OCI-LY3 (cell line): ENCODE measurements at regions not wholly inside any gene's neighbourhood (a gene's known extent, or its start where the extent isn't known, plus 50 kb on each side); places are given as distances from the start of the nearest gene placed in this dataset.

Source experiments
- CTCF ChIP-seq: fragments of 200-600, 300-600 bp; sonication (generic); IDR thresholded peaks from 2 replicates; pipeline ENCODE4 v1.5.1; 2014; ENCODE audit warnings: antibody characterized with exemption, low read length, low read depth
- EZH2phosphoT487 ChIP-seq: fragments of 200-600 bp; shearing (Covaris generic); IDR thresholded peaks from 2 replicates; pipeline ENCODE4 v1.6.1; 2018; ENCODE audit warnings: antibody characterized with exemption, mixed run types, low read depth

- TF ChIP-seq CTCF (no peak), EZH2phosphoT487 (no peak)
These were observed 367.4 kb upstream of the ANXA10 start for GRCh38 chr4:167724941-167725340.
